Stimulated activated CD8-positive, alpha-beta memory T cell treated with anti-CD3 and anti-CD28 coated beads, Interleukin-12 subunit alpha, Interleukin-12 subunit beta, amount 100 ng/mL, for 24 hours (primary cell): ENCODE measurements at regions not wholly inside any gene's neighbourhood (a gene's known extent, or its start where the extent isn't known, plus 50 kb on each side); places are given as distances from the start of the nearest gene placed in this dataset.

Source experiments
- DNase-seq: peaks from one replicate; pipeline ENCODE4 v3.0.0-alpha.2; 2020; ENCODE audit errors: extremely low read depth

DNA sequence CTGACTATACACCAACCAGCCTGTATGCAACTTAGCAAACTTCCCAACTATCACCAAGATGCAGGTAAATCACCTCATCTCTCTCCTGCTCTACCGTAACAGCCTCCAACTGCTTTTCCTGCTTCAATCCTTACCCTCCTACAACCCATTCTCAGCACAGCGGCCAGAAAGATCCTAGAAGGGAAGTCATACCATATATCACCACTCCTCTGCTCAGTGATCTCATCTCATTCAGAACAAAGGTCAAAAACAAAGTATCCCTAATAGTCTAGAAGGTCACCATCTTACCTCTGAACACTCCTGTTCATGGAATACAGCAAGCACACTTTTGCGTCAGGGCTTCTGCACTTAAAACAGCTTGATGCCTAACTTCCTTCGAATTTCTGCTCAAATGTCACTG, 62.2 kb upstream of the RNF38 start:
- no peak for DNase-seq

DNA sequence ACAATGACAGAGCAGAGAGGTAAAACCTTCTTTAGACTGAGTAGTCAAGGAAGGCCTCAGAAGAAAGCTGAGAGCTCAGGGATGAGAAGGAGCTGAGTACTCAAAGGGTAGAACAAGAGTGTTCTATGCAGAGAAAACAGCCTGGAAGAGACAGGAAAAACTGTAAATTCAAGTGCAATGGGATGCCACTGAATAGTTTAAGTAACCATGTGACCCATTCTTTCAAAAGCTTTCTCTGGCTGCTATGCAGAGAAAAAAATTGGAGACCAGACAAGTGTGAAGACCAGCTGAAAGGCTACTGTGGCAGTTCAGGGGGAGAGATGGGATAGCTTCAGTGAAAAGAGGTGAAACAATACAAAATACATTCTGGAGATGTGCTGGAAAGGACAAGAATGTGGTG, 61.3 kb upstream of the RNF38 start:
- no peak for DNase-seq

DNA sequence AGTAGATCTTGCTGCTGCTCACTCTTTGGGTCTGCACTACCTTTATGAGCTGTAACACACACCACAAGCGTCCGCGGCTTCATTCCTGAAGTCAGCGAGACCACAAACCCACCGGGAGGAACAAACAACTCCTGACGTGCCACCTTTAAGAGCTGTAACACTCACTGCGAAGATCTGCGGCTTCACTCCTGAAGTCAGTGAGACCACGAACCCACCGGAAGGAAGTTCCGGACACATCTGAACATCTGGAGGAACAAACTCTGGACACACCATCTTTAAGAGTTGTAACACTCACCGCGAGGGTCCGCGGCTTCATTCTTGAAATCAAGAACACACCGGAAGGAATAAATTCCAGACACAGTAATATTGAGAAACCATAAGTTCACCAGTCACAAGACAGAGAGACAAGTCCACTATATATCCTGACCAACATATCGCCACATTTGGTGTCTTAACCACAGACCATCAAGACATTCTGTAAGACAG, 58.4 kb upstream of the RNF38 start:
- peak; percentile 25 for DNase-seq

DNA sequence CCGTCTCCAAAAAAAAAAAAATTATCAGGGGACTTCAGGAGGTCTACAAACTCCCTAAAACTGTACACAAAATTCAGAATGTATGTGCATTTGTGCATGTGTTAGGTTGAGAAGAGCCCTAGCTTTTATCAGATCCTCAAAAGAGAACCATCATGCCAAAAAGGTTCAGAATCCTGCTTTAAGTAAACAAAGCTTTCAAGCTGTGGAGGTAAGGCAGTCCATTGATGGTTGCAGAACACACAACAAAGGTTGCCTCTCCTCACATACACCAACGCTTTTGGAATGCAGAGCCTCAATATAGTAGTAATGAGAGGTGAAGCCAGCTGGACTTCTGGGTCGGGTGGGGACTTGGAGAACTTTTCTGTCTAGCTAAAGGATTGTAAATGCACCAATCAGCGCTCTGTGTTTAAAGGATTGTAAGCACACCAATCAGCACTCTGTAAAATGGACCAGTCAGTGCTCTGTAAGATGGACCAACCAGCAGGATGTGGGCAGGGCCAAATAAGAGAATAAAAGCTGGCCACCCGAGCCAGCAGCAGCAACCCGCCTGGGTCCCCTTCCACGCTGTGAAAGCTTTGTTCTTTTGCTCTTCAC, 57.9 kb upstream of the RNF38 start:
- no peak for DNase-seq

DNA sequence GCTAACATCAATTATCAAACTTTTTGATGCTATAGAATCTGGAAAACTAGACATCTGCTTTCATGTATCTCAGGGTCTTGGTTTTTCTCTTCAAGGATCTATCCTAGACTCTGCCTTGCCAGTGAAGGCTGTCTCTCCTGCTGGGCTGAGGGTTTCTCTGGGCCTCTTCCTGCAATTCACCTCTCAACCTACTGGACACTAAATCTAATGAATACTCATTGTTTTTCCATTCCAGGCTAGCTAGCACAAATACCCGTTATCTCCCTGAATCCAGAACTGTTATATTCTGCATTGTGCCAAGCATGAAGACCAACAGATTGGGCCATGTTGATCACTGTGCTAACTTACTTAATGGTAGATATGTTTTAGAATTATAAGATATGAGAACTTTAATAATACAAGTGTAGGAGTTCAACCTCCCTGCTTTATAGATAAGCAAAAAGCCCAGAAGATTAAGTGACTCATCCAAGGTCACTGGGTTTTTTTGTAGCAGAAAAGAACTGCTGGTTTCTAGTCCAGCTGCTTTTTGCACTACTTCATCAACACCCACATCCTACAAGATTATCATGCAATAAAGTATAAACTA, 56.5 kb upstream of the RNF38 start:
- no peak for DNase-seq

DNA sequence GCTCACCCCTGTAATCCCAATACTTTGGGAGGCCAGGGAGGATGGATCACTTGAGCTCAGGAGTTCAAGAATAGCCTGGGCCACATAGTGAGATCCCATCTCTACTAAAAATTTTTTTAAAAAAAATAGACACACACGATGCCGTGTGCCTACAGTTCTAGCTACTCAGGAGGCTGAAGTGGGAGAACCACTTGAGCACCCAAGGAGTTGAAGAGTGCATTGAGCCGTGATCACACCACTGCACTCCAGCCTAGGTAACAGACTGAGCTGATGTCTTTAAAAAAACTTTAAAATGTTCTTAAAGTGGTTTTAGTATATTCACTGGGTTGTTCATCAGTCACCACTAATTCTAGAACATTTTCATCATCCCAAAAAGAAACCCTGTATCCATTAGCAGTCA, 51.9 kb upstream of the RNF38 start:
- no peak for DNase-seq

DNA sequence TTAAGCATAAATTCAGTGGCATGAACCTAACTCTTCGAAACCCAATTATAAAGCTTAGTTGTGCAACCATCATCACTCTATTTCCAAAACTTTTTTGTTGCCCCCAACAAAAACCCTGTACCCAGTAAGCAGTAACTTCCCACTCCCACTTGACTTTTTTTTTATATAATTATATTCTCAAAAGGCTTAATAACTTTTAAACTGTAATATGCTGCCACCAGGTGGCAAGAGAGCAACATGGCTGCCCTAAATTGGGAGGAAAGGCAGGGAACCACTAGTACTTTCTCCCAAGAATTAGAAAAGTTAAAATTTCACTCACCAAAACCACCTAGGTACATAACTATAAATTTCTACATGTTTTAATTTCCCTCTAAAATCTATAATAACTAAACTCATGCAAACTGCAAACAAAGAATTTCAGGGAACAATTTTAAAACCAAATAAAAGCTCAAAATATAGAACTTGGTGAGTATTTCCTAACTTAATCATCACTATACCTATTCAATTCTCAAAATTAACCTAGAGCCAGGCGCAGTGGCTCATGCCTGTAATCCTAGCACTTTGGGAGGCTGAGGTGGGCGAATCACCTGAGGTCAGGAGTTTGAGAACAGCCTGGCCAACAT, 50.2 kb upstream of the RNF38 start:
- no peak for DNase-seq
